Fibroblast of lung (primary cell): ENCODE measurements at regions not wholly inside any gene's neighbourhood (a gene's known extent, or its start where the extent isn't known, plus 50 kb on each side); places are given as distances from the start of the nearest gene placed in this dataset.

ENCODE experiments used
- CTCF ChIP-seq, 2 donors: IDR thresholded peaks in 1 of 2; conservative IDR thresholded peaks in 1 of 2; 1 replicate in 1 of 2; 2 replicates in 1 of 2; pipeline ENCODE4 v1.5.1; 2011 to 2012; ENCODE audit warnings: low read length in 2 of 2, control low read depth in 1 of 2, inconsistent platforms in 1 of 2, low read depth in 1 of 2, mild to moderate bottlenecking in 1 of 2
- EZH2 ChIP-seq: IDR thresholded peaks from 2 replicates; pipeline ENCODE4 v1.5.1; 2012; ENCODE audit warnings: low read length, control low read depth, mild to moderate bottlenecking; ENCODE audit errors: missing control alignments

- TF ChIP-seq CTCF (conservative IDR thresholded peaks at IDR 0.05 in 1 of 2, IDR thresholded peaks at IDR 0.05 in 1 of 2; ENCODE audit: low read depth in 1 of 2, low read length in 2 of 2) (no peak), EZH2 (no peak)
Observed at GRCh38 chr2:215782965-215783364, 230.4 kb downstream of the MREG start.
